GM13977 (cell line): ENCODE measurements at regions not wholly inside any gene's neighbourhood (a gene's known extent, or its start where the extent isn't known, plus 50 kb on each side); places are given as distances from the start of the nearest gene placed in this dataset.

ENCODE experiments used
- DNase-seq: peaks from one replicate; pipeline ENCODE4 v3.0.0; 2012; ENCODE audit warnings: low spot score
- in situ Hi-C: fragments of 300-500 bp; cut with MboI; formaldehyde crosslinking; loops from one replicate; pipeline ENCODE4 v1.12.0; 2022; ENCODE audit warnings: low sequenced_read_pairs, low pct_unique_long_range_greater_than_20kb, mixed read lengths, inconsistent platforms; ENCODE audit not compliant: unreplicated experiment
- TF ChIP-seq, protein P1 (sequence below): IDR thresholded peaks from 2 replicates; pipeline ENCODE4 v1.5.1; 2012; ENCODE audit warnings: mild to moderate bottlenecking, control low read depth; ENCODE audit not compliant: insufficient read depth; ENCODE audit errors: extremely low read depth, missing control alignments

DNA sequence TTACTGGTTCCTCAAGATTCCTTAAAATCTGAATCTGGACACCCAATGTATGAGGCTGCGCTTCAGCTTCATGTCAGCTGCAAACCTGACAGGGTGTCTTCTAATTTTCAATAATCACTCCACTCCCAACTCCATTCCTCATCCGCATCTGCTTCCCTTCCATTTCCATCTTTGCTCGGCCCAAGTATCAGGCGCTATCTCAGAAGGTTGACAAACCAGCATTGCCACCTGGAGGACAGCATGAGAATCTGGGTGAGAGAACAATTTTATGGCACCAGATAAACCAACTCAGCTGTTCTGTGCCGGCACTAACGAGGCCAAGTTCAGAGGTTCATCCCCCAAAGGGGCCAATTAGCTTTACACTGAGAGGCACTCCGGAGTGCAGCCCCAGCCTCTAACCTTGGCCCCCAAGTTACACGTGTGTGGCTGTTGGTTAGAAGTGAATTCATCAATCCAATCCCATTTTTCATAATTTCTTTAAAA is 79.1 kb upstream of the LMO2 start:
- peak; percentile 73 for DNase-seq
- in situ Hi-C loops, result loop anchor here (5.0 kb wide), 1 partner anchor 114 kb away; no protein-coding TSS in a partner anchor
- TF ChIP-seq, protein P1, sequence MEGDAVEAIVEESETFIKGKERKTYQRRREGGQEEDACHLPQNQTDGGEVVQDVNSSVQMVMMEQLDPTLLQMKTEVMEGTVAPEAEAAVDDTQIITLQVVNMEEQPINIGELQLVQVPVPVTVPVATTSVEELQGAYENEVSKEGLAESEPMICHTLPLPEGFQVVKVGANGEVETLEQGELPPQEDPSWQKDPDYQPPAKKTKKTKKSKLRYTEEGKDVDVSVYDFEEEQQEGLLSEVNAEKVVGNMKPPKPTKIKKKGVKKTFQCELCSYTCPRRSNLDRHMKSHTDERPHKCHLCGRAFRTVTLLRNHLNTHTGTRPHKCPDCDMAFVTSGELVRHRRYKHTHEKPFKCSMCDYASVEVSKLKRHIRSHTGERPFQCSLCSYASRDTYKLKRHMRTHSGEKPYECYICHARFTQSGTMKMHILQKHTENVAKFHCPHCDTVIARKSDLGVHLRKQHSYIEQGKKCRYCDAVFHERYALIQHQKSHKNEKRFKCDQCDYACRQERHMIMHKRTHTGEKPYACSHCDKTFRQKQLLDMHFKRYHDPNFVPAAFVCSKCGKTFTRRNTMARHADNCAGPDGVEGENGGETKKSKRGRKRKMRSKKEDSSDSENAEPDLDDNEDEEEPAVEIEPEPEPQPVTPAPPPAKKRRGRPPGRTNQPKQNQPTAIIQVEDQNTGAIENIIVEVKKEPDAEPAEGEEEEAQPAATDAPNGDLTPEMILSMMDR, result peak; percentile 86

DNA sequence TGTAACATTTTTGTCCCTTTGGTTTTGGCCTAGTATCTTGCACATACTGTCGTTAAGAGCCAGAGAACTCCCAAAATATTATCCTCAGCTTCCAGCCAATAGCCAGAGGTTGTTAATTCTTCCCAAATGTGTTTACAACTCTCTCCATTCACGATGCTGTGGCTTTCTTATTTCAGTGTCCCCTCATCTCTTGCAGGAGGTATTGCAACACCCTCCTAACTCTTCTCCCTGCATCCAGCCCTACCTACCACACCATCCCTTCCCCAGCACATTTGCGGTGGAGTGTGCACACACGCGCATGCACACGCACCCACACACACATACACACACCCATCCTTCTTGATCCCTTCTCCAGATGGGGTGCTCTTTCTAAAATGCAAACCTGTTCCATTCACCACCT is 75.6 kb upstream of the LMO2 start:
- TF ChIP-seq, protein P1, result no peak
- no peak for DNase-seq
- in situ Hi-C loops, result no loop called here

DNA sequence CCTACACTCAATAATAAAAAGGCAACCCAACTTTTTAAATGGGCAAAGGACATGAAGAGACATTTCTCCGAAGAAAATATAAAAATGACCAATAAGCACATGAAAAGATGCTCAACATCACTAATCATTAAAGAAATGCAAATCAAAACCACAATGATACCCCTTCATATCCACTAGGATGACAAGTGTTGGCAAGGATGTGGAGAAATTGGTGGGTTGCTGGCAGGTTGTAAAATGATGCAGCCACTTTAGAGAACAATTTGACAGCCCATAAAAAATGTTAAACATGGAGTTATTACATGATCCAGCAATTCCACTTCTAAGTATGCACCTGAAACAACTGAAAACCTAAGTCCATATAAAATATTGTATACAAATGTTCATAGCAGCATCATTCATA is 73.2 kb upstream of the LMO2 start:
- in situ Hi-C loops, result no loop called here
- TF ChIP-seq, protein P1, result no peak
- no peak for DNase-seq

DNA sequence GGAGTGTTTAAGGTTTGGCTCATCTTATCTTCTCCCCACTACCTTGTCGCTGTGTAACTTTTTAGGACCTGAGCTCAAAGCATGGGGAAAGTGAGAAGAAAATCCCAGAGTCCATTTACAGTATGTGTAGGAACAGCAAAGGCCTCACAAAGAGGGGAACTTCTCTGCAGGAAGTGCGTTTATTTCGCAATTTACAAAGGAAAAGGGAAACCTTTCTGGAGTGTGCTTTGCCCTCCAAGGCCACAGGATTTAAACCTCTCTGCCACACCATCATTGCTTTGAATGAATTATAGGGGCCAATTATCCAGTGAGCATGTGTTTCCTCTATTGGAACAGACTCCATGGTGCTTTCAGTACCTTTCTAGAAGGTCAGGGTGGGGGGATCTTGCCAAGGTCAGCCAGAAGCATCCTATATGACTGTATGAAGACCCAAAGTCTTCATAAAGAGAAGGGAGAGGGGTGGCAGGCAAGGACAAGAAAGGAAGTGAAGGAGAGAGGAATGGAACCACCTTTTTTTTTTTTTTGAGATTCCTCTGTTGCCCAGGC is 68.1 kb upstream of the LMO2 start:
- DNase-seq, result no peak
- in situ Hi-C loops, result no loop called here
- TF ChIP-seq, protein P1, result no peak

DNA sequence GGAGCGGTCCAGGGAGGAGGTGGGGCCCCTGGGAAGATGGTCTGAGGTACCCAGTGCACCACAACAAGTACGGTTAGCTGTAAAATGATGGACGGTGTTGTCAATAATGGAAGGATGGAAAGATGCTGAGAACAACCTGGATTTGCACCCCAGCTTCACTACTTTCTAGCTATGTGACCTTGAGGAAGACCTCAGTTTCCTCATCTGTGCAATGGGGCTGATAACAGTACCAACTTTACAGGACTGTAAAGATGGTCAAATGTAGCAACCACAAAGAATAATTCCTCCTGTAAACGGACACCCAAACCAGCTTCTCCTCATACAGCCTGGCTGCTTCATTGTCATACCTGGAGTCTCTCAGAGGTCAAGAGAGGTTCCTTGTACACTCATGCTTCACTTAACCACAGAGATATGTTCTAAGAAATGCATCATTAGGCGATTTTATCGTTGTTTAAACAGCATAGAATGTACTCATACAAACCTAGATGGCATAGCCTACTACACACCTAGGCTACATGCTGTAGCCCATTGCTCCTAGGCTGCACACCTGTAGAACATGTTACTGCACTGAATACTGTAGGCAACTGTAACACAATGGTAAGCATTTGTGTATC is 65.5 kb upstream of the LMO2 start:
- no peak for DNase-seq
- TF ChIP-seq, protein P1, result no peak

DNA sequence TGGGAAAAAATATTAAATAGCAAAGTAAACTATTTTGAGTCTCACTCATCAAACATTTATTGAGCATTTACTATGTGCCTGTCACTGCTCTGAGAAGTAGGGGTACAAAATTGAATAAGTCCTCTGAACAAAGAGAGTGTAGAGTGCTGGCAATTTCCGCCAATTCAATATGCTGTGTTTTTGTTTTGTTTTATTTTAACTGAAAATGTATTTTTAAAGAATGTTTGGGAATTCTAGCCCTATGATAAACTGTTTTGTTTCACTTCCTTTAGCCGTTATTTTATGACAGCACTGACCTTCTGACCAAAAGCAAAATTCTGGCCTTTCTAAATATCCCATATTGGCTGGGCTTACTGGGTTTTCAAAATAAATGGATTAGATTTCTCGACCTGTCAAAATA is 64.7 kb upstream of the LMO2 start:
- in situ Hi-C loops, result no loop called here
- TF ChIP-seq, protein P1, result no peak
- no peak for DNase-seq

More for the DNA sequence above, 65.5 kb upstream of the LMO2 start:
- in situ Hi-C loops, result no loop called here
